H1 (cell line): ENCODE measurements at regions not wholly inside any gene's neighbourhood (a gene's known extent, or its start where the extent isn't known, plus 50 kb on each side); places are given as distances from the start of the nearest gene placed in this dataset.

Experiments used
- CTCF ChIA-PET: fragments of 300-600 bp; sonication (Branson Sonifier 250); formaldehyde crosslinking; loops from one replicate; lab custom pipeline; 2021; ENCODE audit not compliant: partially characterized antibody; lab: Charles Lee
- POLR2A ChIA-PET: fragments of 300-600 bp; sonication (Branson Sonifier 250); formaldehyde crosslinking; loops from one replicate; lab custom pipeline; 2021; ENCODE audit warnings: inconsistent platforms; ENCODE audit not compliant: partially characterized antibody; lab: Charles Lee
- DNase-seq, 2 experiments: peaks; one replicate each; pipeline versions ENCODE4 v3.0.0 to v3.0.0-alpha.2; 2010 to 2022; ENCODE audit warnings: low spot score in 2 of 2, low read depth in 1 of 2, mixed read lengths in 1 of 2
- FAIRE-seq: peaks from 2 replicates; lab custom pipeline; 2011; peaks lifted over from hg19 to GRCh38; lab: Jason Lieb, UNC
- H2AFZ ChIP-seq: 2 replicates; pipeline ENCODE4 v1.8.1; 2012; ENCODE audit warnings: low read length, inconsistent platforms
- H2AK5ac ChIP-seq: 2 replicates; pipeline ENCODE4 v1.6.1; 2013; ENCODE audit warnings: low read depth, low read length
- H2BK120ac ChIP-seq: replicated peaks from 2 replicates; pipeline ENCODE3; 2013; ENCODE audit warnings: low read depth, low read length, inconsistent platforms
- H2BK12ac ChIP-seq: 2 replicates; pipeline ENCODE4 v1.6.1; 2013; ENCODE audit warnings: low read depth, low read length
- H2BK15ac ChIP-seq: 2 replicates; pipeline ENCODE4 v1.6.1; 2013; ENCODE audit warnings: low read length
- H2BK20ac ChIP-seq: 2 replicates; pipeline ENCODE4 v1.6.1; 2013; ENCODE audit warnings: low read length
- H2BK5ac ChIP-seq: 2 replicates; pipeline ENCODE4 v1.6.1; 2013; ENCODE audit warnings: low read depth, low read length
- H3K14ac ChIP-seq: 2 replicates; pipeline ENCODE4 v1.6.1; 2013; ENCODE audit warnings: inconsistent platforms; ENCODE audit not compliant: insufficient read length
- H3K18ac ChIP-seq: 2 replicates; pipeline ENCODE4 v1.6.1; 2013; ENCODE audit warnings: low read length; ENCODE audit errors: extremely low read depth
- H3K23ac ChIP-seq: 2 replicates; pipeline ENCODE4 v1.6.1; 2013; ENCODE audit warnings: inconsistent platforms; ENCODE audit not compliant: insufficient read length
- H3K23me2 ChIP-seq: 2 replicates; pipeline ENCODE4 v1.6.1; 2013; ENCODE audit warnings: low read depth, low read length
- H3K27ac ChIP-seq: 2 replicates; pipeline ENCODE4 v1.6.1; 2011; ENCODE audit warnings: low read depth, low read length, inconsistent platforms
- H3K27me3 ChIP-seq, 4 experiments: replicated peaks in 1 of 4; 1 replicate in 1 of 4; 2 replicates in 3 of 4; pipeline versions ENCODE4 v1.6.1 to v1.8.1; 2011 to 2013; ENCODE audit warnings: low read length in 3 of 4, mild to moderate bottlenecking in 3 of 4, inconsistent platforms in 2 of 4, mixed read lengths in 2 of 4, moderate library complexity in 1 of 4; ENCODE audit not compliant: control insufficient read depth in 3 of 4, insufficient read depth in 3 of 4; ENCODE audit errors: extremely low read depth in 1 of 4
- H3K36me3 ChIP-seq, 4 experiments: 2 replicates each; pipeline versions ENCODE4 v1.6.1 to v1.8.1; 2011 to 2013; ENCODE audit warnings: mild to moderate bottlenecking in 4 of 4, low read length in 3 of 4, moderate library complexity in 2 of 4, control low read depth in 1 of 4, inconsistent platforms in 1 of 4; ENCODE audit not compliant: insufficient read depth in 4 of 4, control insufficient read depth in 2 of 4
- H3K4ac ChIP-seq: replicated peaks from 2 replicates; pipeline ENCODE3; 2013; ENCODE audit warnings: low read length, low read depth, mixed read lengths, inconsistent platforms; ENCODE audit not compliant: insufficient read length
- H3K4me1 ChIP-seq, 4 experiments: replicated peaks in 1 of 4; 1 replicate in 1 of 4; 2 replicates in 3 of 4; pipeline versions ENCODE4 v1.6.1 to v1.8.1; 2011 to 2013; ENCODE audit warnings: low read length in 3 of 4, inconsistent platforms in 2 of 4, mixed read lengths in 1 of 4; ENCODE audit not compliant: insufficient read depth in 4 of 4, control insufficient read depth in 3 of 4
- H3K4me2 ChIP-seq, 2 experiments: 2 replicates each; pipeline versions ENCODE4 v1.6.1 to v1.8.1; 2011 to 2013; ENCODE audit warnings: low read depth in 2 of 2, low read length in 2 of 2, control low read depth in 1 of 2, inconsistent platforms in 1 of 2, mild to moderate bottlenecking in 1 of 2; ENCODE audit not compliant: insufficient read depth in 1 of 2
- H3K4me3 ChIP-seq, 4 experiments: fragments of 200-600, 300-600 bp in 1 of 4; sonication (generic), shearing (Covaris generic), sonication (Bioruptor Twin) in 1 of 4; 2 replicates each; pipeline versions ENCODE4 v1.5.1 to v1.8.1; 2011 to 2016; ENCODE audit warnings: low read length in 4 of 4, low read depth in 3 of 4, control low read depth in 2 of 4, inconsistent platforms in 2 of 4, mild to moderate bottlenecking in 2 of 4, mixed read lengths in 1 of 4, moderate library complexity in 1 of 4; ENCODE audit not compliant: insufficient read depth in 2 of 4; ENCODE audit errors: extremely low read depth in 1 of 4
- H3K56ac ChIP-seq: replicated peaks from 2 replicates; pipeline ENCODE3; 2013; ENCODE audit warnings: low read depth, mild to moderate bottlenecking, mixed read lengths, low read length, inconsistent platforms; ENCODE audit not compliant: insufficient read length
- H3K79me1 ChIP-seq: 2 replicates; pipeline ENCODE4 v1.6.1; 2013; ENCODE audit warnings: low read depth, low read length, control low read depth
- H3K79me2 ChIP-seq, 2 experiments: 2 replicates each; pipeline versions ENCODE4 v1.6.1 to v1.8.1; 2012 to 2013; ENCODE audit warnings: low read length in 2 of 2, mild to moderate bottlenecking in 2 of 2, inconsistent platforms in 1 of 2; ENCODE audit not compliant: insufficient read depth in 2 of 2, control insufficient read depth in 1 of 2
- H3K9ac ChIP-seq, 4 experiments: replicated peaks in 1 of 4; 1 replicate in 1 of 4; 2 replicates in 3 of 4; pipeline versions ENCODE4 v1.6.1 to v1.8.1; 2011 to 2013; ENCODE audit warnings: low read depth in 3 of 4, low read length in 3 of 4, control low read depth in 2 of 4, mild to moderate bottlenecking in 2 of 4, moderate library complexity in 2 of 4, inconsistent platforms in 1 of 4; ENCODE audit errors: extremely low read depth in 1 of 4
- H3K9me3 ChIP-seq, 2 experiments: 2 replicates each; pipeline versions ENCODE4 v1.6.1 to v1.8.1; 2012 to 2013; ENCODE audit warnings: mild to moderate bottlenecking in 2 of 2, moderate library complexity in 2 of 2, control low read depth in 1 of 2, inconsistent platforms in 1 of 2, low read depth in 1 of 2, low read length in 1 of 2, mixed read lengths in 1 of 2; ENCODE audit not compliant: insufficient read depth in 2 of 2
- H4K20me1 ChIP-seq, 2 experiments: replicated peaks in 1 of 2; 2 replicates each; pipeline versions ENCODE3 to v1.8.1; 2011 to 2013; ENCODE audit warnings: inconsistent platforms in 2 of 2, low read length in 2 of 2, mild to moderate bottlenecking in 1 of 2; ENCODE audit not compliant: insufficient read depth in 2 of 2, control insufficient read depth in 1 of 2
- H4K5ac ChIP-seq: 2 replicates; pipeline ENCODE4 v1.6.1; 2013; ENCODE audit warnings: low read length, low read depth, mixed read lengths, inconsistent platforms; ENCODE audit not compliant: insufficient read length
- H4K8ac ChIP-seq: 2 replicates; pipeline ENCODE4 v1.8.0; 2013; ENCODE audit warnings: mild to moderate bottlenecking, moderate library complexity, low read length, inconsistent platforms; ENCODE audit not compliant: insufficient read depth; ENCODE audit errors: extremely low read depth
- H4K91ac ChIP-seq: replicated peaks from 2 replicates; pipeline ENCODE3; 2013; ENCODE audit warnings: low read length, mixed read lengths, inconsistent platforms; ENCODE audit not compliant: insufficient read length
- ATF3 ChIP-seq: IDR thresholded peaks from 2 replicates; pipeline ENCODE4 v1.6.1; 2011; ENCODE audit warnings: low read depth, mild to moderate bottlenecking, low read length; ENCODE audit not compliant: insufficient read depth
- CEBPB ChIP-seq: IDR thresholded peaks from 2 replicates; pipeline ENCODE4 v1.6.1; 2012; ENCODE audit warnings: low read depth, low read length
- MAX ChIP-seq: IDR thresholded peaks from 2 replicates; pipeline ENCODE4 v1.6.1; 2012; ENCODE audit warnings: inconsistent platforms
- NRF1 ChIP-seq: IDR thresholded peaks from 2 replicates; pipeline ENCODE4 v1.6.1; 2011; ENCODE audit warnings: mild to moderate bottlenecking, low read depth, low read length, improper control_type of control experiment
- TAF7 ChIP-seq: optimal IDR thresholded peaks from 2 replicates; pipeline ENCODE3; 2011; ENCODE audit warnings: low read depth, mild to moderate bottlenecking, inconsistent platforms, low read length, moderate library complexity, borderline replicate concordance
- TCF12 ChIP-seq: IDR thresholded peaks from 2 replicates; pipeline ENCODE4 v1.6.1; 2011; ENCODE audit warnings: low read depth, mild to moderate bottlenecking, low read length
- WGBS, 2 experiments: shearing (Covaris generic) in 1 of 2; methylation state at CpG; one replicate each; pipeline versions ENCODE4 v1.1.6 to v1.1.7; 2013 to 2015; ENCODE audit warnings: low lambda C conversion rate in 2 of 2, mixed read lengths in 2 of 2, inconsistent platforms in 1 of 2, low coverage in 1 of 2, missing lambda C conversion rate in 1 of 2; ENCODE audit not compliant: insufficient replicate concordance in 2 of 2, insufficient coverage in 1 of 2, insufficient read length in 1 of 2; ENCODE audit errors: extremely low coverage in 1 of 2, missing lambda C conversion rate in 1 of 2; 5-methylcytosine and 5-hydroxymethylcytosine counted together

GRCh38 chr2:49219741-49220140, 65.4 kb upstream of the FSHR start:
- H4K5ac ChIP-seq: no peak overlapping the region
- H3K36me3 ChIP-seq: no peaks in the 10 kb centered on the region
- H2BK12ac ChIP-seq: no peak overlapping the region
- H3K4me1 ChIP-seq: peaks cover 0 to 3% (median 0%) of the 10 kb centered on the region in 4 experiments; a peak in 1 of 7 replicates
- H3K4me3 ChIP-seq: no peak overlapping the region
- H3K23ac ChIP-seq: no peak overlapping the region
- H3K9me3 ChIP-seq: no peaks in the 10 kb centered on the region
- H4K91ac ChIP-seq: no peak overlapping the region
- no peak overlapping the region for H3K14ac ChIP-seq
- no peak overlapping the region for H3K18ac ChIP-seq
- no peaks in the 10 kb centered on the region for H4K20me1 ChIP-seq
- no peak overlapping the region for H2AFZ ChIP-seq
- H3K9ac ChIP-seq: no peak overlapping the region
- H4K8ac ChIP-seq: no peak overlapping the region
- no peak overlapping the region for H2BK15ac ChIP-seq
- H3K23me2 ChIP-seq: peaks cover 2% of the 10 kb centered on the region; the same call in 1 of the 2 replicates
- H3K27me3 ChIP-seq: no peaks in the 10 kb centered on the region
- no peak overlapping the region for H2BK5ac ChIP-seq
- H2AK5ac ChIP-seq: no peak overlapping the region
- no peak overlapping the region for H2BK120ac ChIP-seq
- CTCF ChIA-PET: interaction anchor here (2.7 kb wide), 1 partner anchor 9 kb away, joined by 9 read pairs; no protein-coding TSS in a partner anchor
- H3K79me2 ChIP-seq: no peaks in the 10 kb centered on the region
- H3K56ac ChIP-seq: no peak overlapping the region
- H2BK20ac ChIP-seq: no peak overlapping the region
- DNase-seq (no peak), FAIRE-seq (no peak)
- no peak overlapping the region for H3K27ac ChIP-seq
- H3K4ac ChIP-seq: no peak overlapping the region
- POLR2A ChIA-PET: no interaction called here
- no peak overlapping the region for H3K4me2 ChIP-seq
- H3K79me1 ChIP-seq: no peaks in the 10 kb centered on the region
- 89% methylated on average over 1 of the region's 1 CpG; no CpG with 5 or more reads in 1 of the 2 experiments for WGBS, 2 experiments
- TF ChIP-seq TCF12: no peak
- no peak for TF ChIP-seq MAX
- TF ChIP-seq NRF1: no peak
- no peak for TF ChIP-seq CEBPB
- no peak for TF ChIP-seq TAF7
- TF ChIP-seq ATF3: no peak
